HG02884 (cell line): ENCODE measurements at regions not wholly inside any gene's neighbourhood (a gene's known extent, or its start where the extent isn't known, plus 50 kb on each side); places are given as distances from the start of the nearest gene placed in this dataset.
"Not testable (repeated sequence)": the region's sequence is repeated elsewhere in the genome, so short reads cannot be mapped to it uniquely, and the experiment has no call there.

Source experiments
- ATAC-seq: cut with Tn5 transposase; IDR thresholded peaks from one replicate; pipeline ENCODE4 v1.9.1; 2021; ENCODE audit warnings: mild to moderate bottlenecking, moderate library complexity; ENCODE audit not compliant: unreplicated experiment

GRCh38 chr4:126856906-126857305 is 775.9 kb upstream of the INTU start:
- ATAC-seq: no peak

- no peak for ATAC-seq
These were observed 773.4 kb upstream of the INTU start for GRCh38 chr4:126859314-126859713.

- ATAC-seq: no peak
These were observed 772.9 kb upstream of the INTU start for GRCh38 chr4:126859872-126860271.

DNA sequence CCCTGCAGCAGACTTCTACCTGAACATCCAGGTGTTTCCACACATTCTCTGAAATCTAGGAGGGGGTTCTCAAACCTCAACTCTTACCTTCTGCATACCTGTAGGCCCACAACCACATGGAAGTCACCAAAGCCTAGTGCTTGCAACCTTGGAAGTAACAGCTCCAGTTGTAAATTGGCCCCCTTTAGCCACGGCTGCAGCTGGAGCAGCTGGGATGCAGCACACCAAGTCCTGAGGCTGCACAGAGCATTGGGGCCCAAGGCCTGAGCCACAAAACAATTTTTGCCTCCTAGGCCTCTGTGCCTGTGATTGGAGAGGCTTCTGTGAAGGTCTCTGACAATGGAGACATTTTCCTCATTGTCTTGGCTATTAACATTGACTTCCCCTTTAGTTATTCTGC is 772.4 kb upstream of the INTU start:
- no peak for ATAC-seq

GRCh38 chr4:126869967-126870366 is 762.8 kb upstream of the INTU start:
- no peak for ATAC-seq

GRCh38 chr4:126871810-126872209 is 760.9 kb upstream of the INTU start:
- ATAC-seq: no peak

DNA sequence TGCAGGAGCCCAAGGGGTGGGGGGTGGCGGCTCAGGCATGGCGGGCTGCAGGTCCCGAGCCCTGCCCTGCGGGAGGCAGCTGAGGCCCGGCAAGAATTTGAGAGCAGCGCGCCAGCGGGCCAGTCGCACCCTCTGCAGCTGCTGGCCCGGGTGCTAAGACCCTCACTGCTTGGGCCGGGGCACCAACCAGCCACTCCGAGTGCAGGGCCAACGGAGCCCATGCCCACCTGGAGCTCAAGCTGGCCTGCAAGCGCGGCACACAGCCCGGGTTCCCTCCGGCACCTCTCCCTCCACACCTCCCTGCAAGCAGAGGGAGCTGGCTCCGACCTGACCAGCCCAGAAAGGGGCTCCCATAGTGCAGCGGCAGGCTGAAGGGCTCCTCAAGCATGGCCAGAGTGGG is 758.2 kb upstream of the INTU start:
- ATAC-seq: no peak

DNA sequence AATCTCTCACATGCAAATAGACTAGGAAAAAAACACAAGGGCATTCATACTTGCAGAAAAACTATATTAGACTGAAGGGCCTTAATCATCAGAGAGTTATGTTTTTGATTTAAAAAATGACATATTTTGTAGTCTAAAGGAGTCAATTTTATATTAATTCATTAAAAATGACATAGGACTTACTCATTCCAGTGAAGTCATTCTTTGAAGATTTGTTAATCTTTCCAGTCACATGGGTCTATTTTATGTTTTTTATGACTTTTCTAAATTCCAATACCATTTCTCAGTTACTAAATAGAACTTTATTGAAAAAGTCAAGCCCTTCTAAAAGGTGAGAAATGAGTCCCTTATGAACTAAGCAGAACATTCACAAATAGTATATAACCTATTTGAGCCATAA is 743.8 kb upstream of the INTU start:
- no peak for ATAC-seq

DNA sequence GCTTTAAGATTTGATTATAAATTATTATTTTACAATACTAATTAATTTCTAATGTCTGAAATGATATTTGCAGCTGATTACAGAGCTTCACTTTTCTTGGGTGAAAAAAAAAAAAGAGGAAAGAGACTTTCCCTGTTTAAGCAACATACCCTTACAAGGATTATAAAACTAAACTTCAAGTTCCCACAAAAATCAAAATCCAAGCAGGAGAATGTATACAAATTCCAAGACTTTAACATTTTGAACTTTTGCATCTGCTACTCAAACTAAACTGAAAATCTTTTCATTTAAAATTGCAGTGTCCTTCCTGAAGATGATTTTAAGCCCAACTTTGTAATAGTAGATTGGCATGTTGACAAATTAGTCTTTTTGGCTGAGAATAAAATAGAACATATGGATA is 742.4 kb upstream of the INTU start:
- no peak for ATAC-seq

DNA sequence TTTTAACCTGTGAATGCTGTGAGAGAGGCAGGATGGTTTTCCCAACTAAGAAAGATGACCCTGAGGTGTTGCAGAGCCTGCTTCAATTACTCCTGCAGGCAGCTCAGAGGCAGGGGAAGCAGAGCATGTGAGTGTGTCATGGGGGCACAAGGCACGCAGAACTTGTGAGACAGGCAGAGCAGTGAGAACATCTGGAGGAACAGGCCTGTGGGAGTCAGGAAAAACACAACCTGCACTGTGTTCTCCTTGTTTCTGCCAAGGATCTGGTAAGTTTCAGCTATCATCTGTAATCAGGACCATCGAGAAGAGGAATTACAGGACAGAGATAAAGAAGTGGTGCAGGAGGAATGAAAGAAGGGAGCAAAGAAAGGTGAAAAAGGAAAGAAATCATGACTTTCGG is 741.8 kb upstream of the INTU start:
- ATAC-seq: no peak

DNA sequence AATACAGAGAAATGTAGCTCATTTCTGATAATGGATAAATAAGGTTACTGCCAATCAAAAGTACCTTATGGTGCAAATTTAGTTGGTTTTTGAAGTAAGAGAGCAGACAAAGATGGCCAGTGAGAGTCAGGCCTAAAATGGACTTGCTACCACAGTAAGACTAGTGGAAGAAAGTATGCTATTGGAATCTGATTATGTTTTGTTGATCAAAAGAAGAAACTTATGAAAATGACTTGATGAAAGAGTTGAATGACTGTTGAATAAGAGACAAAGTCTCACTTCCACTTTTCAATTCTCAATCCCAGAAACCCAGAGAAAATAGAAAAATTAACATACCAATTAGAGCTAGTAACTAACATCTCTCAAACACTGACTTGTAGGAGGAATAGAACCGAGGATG is 737.8 kb upstream of the INTU start:
- no peak for ATAC-seq

- ATAC-seq: no peak
These were observed 736.7 kb upstream of the INTU start for GRCh38 chr4:126895988-126896570.

DNA sequence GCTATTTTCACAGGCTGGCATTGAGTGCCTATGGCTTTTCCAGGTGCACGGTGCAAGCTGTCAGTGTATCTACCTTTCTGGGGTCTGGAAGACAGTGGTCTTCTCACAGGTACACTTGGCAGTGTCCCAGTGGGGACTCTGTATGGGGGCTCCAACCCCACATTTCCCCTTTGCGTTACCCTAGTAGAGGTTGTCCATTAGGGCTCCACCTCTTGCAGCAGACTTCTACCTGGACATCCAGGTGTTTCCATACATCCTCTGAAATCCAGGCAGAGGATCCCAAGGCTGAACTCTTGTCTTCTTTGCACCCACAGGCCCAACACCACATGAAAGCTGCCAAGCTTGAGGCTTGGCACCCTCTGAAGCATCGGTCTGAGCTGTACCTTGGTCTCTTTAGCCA is 735.7 kb upstream of the INTU start:
- ATAC-seq: no peak

- ATAC-seq: no peak
These were observed 733.9 kb upstream of the INTU start for GRCh38 chr4:126898815-126899214.

DNA sequence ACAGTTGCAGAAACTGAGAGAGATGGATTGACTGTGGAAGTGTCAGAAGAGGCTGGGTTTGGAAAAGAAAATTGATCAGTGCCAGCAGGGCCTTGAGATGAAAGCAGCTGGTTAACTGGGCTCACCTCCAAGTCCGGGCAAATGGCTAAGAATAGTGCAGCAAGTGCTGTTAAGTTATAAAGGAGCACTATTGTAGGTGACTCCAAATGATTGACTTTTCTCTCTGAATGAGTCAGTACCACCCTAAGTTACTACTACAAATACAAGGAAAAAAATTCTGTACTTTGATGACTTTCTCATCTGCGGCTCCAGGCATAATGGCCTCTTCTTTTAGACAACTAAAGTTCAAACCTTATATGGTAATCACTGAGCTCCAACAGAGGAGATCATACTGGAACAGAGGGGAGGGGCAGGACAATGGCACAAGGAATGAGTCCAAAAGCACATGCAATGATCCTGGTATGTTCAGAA is 733.4 kb upstream of the INTU start:
- ATAC-seq: no peak

DNA sequence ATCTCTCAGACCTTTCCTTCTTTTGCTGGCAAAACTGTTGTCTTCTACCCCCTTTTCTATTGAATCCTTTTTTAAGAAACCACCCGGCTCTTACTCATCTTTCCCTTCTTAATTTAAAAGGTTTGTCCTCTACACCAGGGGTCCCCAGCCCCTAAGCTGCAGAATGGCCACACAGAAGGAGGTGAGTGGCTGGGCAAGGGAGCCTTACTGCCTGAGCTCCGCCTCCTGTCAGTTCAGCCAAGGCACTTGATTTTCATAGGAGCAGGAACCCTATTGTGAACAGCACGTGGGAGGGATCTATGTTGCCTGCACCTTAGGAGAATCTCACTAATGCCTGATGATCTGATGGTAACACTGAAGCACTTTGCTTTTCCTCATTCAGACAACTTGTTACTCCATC is 726.3 kb upstream of the INTU start:
- ATAC-seq: no peak

DNA sequence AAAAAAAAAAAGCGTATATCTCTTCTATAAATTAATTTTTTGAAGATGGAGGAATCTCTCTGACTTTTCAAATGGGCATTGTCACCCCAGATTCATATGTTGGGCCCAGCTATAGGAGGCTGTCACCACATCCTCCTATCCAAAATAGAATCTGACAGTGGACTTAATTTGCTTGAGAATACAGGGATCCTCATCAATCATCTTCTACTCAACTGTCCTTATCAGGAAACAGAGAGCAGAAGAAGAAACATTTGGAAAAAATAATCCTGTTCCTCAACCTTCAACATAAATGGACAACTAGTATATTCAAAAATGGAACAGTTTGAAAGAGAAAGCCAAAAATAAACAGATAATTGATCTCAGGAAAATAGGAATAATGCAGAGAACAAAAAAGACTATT is 725.4 kb upstream of the INTU start:
- no peak for ATAC-seq

DNA sequence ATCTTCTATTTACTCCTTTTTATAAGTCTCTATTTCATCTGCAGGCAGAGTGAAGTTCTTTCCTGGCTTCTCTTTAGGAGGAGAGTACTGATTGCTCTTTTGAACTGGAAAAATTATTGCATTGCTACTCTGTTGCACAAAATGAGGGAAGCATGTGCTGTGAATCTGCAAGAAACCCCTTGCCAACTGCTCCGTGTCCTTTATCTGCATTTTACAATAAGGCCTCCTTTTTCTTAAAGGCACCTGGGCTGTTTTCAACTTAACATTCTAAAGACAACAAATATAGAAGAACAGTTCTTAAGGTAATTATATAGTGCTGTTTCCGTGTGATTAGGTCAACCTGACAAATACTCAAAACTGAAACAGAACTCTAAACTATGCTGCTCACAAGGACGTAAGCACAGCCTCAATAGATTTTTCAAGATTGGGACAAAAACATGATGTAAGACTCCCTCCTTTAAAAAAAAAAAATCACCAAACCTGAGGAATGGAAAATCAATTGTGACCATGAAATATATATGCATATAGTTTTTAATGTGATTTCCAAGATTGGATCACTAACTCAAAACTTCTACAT is 716.6 kb upstream of the INTU start:
- no peak for ATAC-seq

DNA sequence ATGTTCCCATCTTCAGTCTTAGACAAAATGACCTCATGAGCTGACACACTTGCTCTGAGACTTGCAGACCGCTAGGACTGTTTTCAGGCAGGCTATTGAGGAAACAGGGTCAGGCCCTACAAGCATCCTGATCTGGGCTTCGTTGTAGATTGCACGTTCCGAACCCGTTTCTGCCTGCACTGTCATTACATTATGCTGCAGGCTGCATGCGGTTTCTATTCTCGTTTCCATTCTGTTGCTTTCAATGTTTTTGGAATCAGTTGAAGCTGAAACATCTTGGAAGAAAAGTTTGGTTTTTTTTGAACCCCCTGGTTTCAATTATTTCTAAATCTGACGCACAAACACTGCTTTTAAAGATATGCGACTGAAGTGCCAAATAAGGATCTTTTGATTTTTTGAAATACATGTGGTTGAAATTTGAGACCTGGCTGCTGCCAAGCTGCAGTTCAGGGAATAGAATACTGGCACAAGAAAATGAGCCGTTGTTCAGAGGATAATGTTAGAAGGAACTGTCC is 716.1 kb upstream of the INTU start:
- ATAC-seq: no peak

DNA sequence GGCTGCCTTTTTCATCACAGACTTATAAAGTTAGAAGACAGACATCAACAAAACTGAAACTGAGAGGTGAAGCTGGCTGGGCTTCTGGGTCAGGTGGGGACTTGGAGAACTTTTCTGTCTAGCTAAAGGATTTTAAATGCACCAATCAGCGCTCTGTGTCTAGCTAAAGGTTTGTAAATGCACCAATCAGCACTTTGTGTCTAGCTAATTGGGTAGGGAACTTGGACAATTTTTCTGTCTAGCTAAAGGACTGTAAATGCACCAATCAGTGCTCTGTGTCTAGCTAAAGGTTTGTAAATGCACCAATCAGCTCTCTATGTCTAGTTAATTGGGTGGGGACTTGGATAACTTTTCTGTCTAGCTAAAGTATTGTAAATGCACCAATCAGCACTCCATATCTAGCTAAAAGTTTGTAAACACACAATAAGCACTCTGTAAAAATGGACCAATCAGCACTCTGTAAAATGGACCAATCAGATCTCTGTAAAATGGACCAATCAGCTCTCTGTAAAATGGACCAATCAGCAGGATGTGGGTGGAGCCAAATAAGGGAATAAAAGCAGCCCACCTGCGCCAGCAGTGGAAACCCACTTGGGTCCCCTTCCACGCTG is 710.3 kb upstream of the INTU start:
- not testable (repeated sequence) for ATAC-seq

DNA sequence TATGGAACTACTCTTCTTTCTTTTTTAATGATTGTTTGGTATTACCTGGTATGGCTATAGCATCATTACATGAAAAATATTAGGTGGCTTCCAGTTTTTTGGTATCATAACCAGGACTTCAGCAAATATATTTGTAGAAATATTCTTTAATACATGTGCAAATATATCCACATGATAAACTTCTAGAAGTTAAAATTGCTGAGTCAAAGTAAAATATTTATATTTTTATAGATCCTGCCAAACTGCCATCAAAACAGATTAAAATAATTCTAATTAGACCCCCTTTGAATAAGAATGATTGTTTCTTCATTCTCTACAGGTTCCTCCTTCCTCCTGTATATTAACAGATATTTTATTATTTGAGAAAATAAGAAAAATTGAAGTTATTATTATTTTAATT is 708.5 kb upstream of the INTU start:
- ATAC-seq: no peak

DNA sequence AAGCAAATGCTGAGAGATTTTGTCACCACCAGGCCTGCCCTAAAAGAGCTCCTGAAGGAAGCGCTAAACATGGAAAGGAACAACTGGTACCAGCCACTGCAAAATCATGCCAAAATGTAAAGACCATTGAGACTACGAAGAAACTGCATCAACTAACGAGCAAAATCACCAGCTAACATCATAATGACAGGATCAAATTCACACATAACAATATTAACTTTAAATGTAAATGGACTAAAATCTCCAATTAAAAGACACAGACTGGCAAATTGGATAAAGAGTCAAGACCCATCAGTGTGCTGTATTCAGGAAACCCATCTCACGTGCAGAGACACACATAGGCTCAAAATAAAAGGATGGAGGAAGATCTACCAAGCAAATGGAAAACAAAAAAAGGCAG is 702.7 kb upstream of the INTU start:
- not testable (repeated sequence) for ATAC-seq

GRCh38 chr4:126935801-126936200 is 697.0 kb upstream of the INTU start:
- no peak for ATAC-seq
